ENCODE measurements at regions not wholly inside any gene's neighbourhood (a gene's known extent, or its start where the extent isn't known, plus 50 kb on each side); places are given as distances from the start of the nearest gene placed in this dataset.

DNA sequence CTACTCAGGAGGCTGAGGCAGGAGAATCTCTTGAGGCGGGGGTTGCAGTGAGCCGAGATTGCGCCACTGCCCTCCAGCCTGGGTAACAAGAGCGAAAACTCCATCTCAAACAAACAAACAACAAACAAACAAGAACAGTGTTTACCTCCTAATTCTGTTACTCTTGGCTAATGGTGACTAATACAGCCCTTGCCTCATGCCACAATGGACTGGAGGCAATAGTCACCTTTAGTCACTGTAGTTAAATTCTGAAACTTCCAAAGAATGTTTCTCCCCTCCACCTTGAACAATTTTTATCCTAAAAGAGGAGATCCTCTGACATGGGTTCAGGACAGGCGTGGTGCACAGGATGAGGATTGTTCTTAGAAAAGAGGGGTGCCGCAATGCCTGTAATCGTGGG lies 241.2 kb upstream of the CTSO start:
- DNase-seq (no peak), ATAC-seq (no peak)
- 92% methylated on average over 7 of the region's 7 CpGs for WGBS
- Histone ChIP-seq H3K4me3 (ENCODE audit: low read length) (no peak overlapping the region), H3K9me3 (ENCODE audit: control insufficient read depth, low read length) (no peaks in the 10 kb centered on the region), H3K27ac (ENCODE audit: low read length) (no peak overlapping the region), H3K4me1 (ENCODE audit: control insufficient read depth, insufficient read depth, low read length) (no peaks in the 10 kb centered on the region), H3K27me3 (ENCODE audit: control insufficient read depth, insufficient read depth) (no peaks in the 10 kb centered on the region)
- intact Hi-C loops (cut with DNase I), result no loop called here

DNA sequence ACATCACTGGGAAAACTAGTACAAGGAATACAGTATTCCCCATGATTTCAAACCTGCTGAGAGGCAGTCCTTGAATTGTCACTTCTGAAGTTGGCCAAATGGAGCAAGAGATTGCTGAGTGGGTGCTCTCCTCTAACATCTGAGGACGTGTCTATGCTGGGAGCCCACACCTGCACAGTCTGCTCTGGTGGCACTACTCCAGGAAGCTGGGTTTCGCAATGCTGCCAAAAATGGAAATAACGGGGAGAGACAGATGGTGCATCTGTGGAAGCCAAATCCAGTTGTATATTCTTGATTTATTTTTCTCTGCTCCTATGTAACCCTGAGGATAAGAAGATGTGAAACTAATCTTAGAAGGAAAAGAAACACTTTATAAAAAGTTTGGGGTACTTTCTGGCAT lies 240.1 kb upstream of the CTSO start:
- H3K4me1 ChIP-seq (ENCODE audit: control insufficient read depth, insufficient read depth, low read length), result no peaks in the 10 kb centered on the region
- 47% methylated on average over 3 of the region's 3 CpGs for WGBS
- H3K27ac ChIP-seq (ENCODE audit: low read length), result no peak overlapping the region
- H3K27me3 ChIP-seq (ENCODE audit: control insufficient read depth, insufficient read depth), result no peaks in the 10 kb centered on the region
- intact Hi-C loops (cut with DNase I), result no loop called here
- no peak for DNase-seq
- H3K9me3 ChIP-seq (ENCODE audit: control insufficient read depth, low read length), result no peaks in the 10 kb centered on the region
- no peak overlapping the region for H3K4me3 ChIP-seq (ENCODE audit: low read length)
- no peak for ATAC-seq

DNA sequence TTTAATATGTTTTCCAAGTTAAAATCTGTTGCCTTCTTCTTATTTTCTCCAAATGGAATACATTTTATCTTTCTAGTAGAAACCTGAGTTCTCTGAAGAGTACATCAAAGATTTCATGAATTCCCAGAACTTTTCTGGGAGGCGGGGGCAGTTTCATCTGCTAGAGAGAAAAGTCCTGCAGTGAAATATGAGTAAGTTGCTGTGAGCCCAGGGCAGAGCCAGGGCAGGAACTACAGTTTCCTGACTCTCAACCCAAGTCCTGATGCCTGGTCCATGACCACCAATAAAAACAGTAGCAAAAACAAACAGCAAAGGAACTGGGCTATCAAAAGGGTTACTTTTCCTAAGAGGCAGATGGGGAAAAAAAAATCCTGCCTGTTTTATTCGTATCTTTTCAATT lies 239.4 kb upstream of the CTSO start:
- no peak for ATAC-seq
- 66% methylated on average over 2 of the region's 2 CpGs for WGBS
- no peak overlapping the region for H3K4me3 ChIP-seq (ENCODE audit: low read length)
- no peaks in the 10 kb centered on the region for H3K9me3 ChIP-seq (ENCODE audit: control insufficient read depth, low read length)
- H3K4me1 ChIP-seq (ENCODE audit: control insufficient read depth, insufficient read depth, low read length), result no peaks in the 10 kb centered on the region
- no peak for DNase-seq
- no peaks in the 10 kb centered on the region for H3K27me3 ChIP-seq (ENCODE audit: control insufficient read depth, insufficient read depth)
- no peak overlapping the region for H3K27ac ChIP-seq (ENCODE audit: low read length)
- intact Hi-C loops (cut with DNase I), result no loop called here

DNA sequence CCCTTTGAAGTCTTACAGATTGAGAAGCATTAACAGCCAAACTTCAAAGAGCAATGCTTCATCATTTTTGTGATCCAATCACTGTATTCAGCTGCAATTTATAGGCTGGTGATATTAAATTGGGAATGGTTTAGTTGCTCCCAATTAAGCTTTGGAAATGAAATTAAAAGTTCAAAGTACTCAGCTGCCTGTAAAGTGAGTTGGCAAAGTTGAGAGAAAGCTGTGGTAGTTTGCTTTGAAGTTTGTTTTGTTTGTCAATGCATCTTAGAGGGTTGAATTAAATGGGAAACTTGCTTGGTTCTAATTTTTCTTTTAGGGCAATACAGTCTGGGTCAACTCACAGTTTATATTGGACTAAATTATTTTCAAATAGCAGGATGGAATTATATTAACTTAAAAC lies 238.4 kb upstream of the CTSO start:
- H3K4me1 ChIP-seq (ENCODE audit: control insufficient read depth, insufficient read depth, low read length), result no peaks in the 10 kb centered on the region
- ATAC-seq, result no peak
- H3K27ac ChIP-seq (ENCODE audit: low read length), result no peak overlapping the region
- H3K27me3 ChIP-seq (ENCODE audit: control insufficient read depth, insufficient read depth), result no peaks in the 10 kb centered on the region
- intact Hi-C loops (cut with DNase I), result no loop called here
- DNase-seq, result no peak
- H3K9me3 ChIP-seq (ENCODE audit: control insufficient read depth, low read length), result no peaks in the 10 kb centered on the region
- no peak overlapping the region for H3K4me3 ChIP-seq (ENCODE audit: low read length)

DNA sequence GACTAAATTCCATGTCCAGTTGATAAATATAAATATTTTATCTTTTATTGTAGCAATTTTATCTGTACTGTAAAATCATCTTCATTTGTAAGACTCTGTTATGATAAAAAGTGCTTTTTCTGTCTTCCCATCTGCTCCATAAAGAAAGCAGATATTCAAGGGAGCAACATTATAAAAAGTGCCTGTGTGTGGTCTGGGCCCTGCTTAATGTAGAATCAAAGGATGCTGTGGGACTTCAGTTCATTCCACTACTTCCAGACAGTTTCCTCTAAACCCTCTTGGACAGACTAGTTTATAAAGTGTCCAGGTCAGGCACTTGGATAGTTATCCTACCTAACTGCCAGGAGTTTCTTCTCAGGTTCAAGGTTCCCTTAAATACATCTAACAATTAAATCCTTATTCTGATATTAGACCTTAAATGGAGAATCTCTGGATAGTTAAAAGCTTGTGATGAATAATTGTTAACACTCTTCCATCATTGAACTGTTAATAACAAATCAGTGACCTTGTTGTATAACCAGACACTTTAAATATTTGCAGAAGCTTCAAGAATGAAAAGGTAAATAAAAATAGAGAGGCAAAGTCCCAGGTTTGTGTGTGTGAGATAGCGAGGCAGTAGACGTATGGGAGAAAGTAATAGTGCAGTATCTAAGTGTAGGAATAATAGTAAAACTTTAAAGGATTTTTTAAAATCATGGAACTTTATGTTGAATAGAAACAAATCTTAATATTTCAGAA lies 237.5 kb upstream of the CTSO start:
- 82% methylated on average over 2 of the region's 2 CpGs for WGBS
- Histone ChIP-seq H3K4me1 (ENCODE audit: control insufficient read depth, insufficient read depth, low read length) (no peaks in the 10 kb centered on the region), H3K9me3 (ENCODE audit: control insufficient read depth, low read length) (no peaks in the 10 kb centered on the region), H3K27me3 (ENCODE audit: control insufficient read depth, insufficient read depth) (no peaks in the 10 kb centered on the region), H3K27ac (ENCODE audit: low read length) (no peak overlapping the region), H3K4me3 (ENCODE audit: low read length) (no peak overlapping the region)
- no peak for DNase-seq
- no peak for ATAC-seq
- intact Hi-C loops (cut with DNase I), result no loop called here

DNA sequence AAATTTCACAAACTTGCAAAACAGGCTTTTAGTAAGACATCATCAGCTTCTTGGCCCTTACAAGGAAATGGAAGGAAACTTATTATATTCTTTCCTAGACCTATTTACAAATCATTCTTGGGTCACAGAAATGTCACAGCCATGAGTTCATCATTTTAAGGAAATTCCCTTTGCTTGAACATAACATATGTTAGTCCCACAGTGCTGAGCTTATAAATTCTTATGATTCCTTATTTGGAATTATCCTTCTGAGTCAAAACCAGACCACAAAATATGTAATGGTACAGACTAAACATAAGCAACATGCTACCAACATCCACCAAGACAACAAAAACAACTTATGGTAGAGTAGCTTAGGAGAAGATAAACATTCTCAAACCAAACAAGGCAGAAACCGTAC lies 236.9 kb upstream of the CTSO start:
- Histone ChIP-seq H3K4me3 (ENCODE audit: low read length) (no peak overlapping the region), H3K9me3 (ENCODE audit: control insufficient read depth, low read length) (no peaks in the 10 kb centered on the region), H3K4me1 (ENCODE audit: control insufficient read depth, insufficient read depth, low read length) (no peaks in the 10 kb centered on the region), H3K27ac (ENCODE audit: low read length) (no peak overlapping the region), H3K27me3 (ENCODE audit: control insufficient read depth, insufficient read depth) (no peaks in the 10 kb centered on the region)
- intact Hi-C loops (cut with DNase I), result no loop called here
- DNase-seq, result no peak
- WGBS, result 91% methylated on average over 1 of the region's 1 CpG
- no peak for ATAC-seq

DNA sequence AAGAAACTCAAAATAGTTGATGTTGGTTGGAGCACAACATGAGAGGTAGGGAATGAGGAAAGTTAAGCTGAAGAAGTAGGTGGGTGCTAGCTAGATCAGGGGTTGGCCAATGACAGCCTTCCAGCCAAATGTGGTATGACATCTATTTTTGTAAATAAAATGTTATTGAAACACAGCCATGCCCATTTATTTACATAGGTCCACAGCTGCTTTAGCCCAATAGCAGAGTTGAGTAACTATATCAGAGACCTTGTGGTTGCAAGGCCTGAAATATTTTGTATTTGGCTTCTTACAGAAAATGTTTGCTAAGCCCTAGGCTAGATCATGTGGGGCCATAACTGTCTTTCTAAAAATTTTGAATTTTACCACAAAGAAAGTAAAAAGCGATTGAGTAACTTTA lies 234.9 kb upstream of the CTSO start:
- WGBS, result 92% methylated on average over 1 of the region's 1 CpG

DNA sequence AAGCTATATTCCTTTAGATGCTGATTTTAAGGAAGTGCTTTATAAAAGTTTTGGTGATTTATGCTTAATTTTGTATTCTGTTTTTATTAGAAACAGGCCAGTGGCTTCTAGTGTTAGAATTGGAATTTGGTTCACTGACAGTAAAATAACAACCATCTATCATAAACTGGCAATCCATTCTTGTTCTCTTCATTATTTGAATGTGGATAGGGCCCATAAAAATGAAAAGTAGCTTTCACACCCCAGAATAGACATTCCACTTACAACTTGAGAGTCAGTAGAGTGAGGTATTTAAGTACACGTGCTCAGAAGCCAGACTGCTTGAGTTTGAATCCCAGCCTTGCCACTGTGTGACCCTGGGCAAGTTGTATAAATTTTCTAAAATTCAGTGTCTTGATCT lies 232.4 kb upstream of the CTSO start:
- intact Hi-C loops (cut with DNase I), result no loop called here
- Histone ChIP-seq H3K4me3 (ENCODE audit: low read length) (no peak overlapping the region), H3K27ac (ENCODE audit: low read length) (no peak overlapping the region), H3K9me3 (ENCODE audit: control insufficient read depth, low read length) (no peaks in the 10 kb centered on the region), H3K27me3 (ENCODE audit: control insufficient read depth, insufficient read depth) (no peaks in the 10 kb centered on the region), H3K4me1 (ENCODE audit: control insufficient read depth, insufficient read depth, low read length) (no peaks in the 10 kb centered on the region)
- 53% methylated on average over 1 of the region's 1 CpG for WGBS
- ATAC-seq (no peak), DNase-seq (no peak)

More for the DNA sequence above, 234.9 kb upstream of the CTSO start:
- Histone ChIP-seq H3K27me3 (ENCODE audit: control insufficient read depth, insufficient read depth) (no peaks in the 10 kb centered on the region), H3K4me1 (ENCODE audit: control insufficient read depth, insufficient read depth, low read length) (no peaks in the 10 kb centered on the region), H3K4me3 (ENCODE audit: low read length) (no peak overlapping the region), H3K27ac (ENCODE audit: low read length) (no peak overlapping the region), H3K9me3 (ENCODE audit: control insufficient read depth, low read length) (no peaks in the 10 kb centered on the region)
- intact Hi-C loops (cut with DNase I), result no loop called here
- DNase-seq (no peak), ATAC-seq (no peak)

DNA sequence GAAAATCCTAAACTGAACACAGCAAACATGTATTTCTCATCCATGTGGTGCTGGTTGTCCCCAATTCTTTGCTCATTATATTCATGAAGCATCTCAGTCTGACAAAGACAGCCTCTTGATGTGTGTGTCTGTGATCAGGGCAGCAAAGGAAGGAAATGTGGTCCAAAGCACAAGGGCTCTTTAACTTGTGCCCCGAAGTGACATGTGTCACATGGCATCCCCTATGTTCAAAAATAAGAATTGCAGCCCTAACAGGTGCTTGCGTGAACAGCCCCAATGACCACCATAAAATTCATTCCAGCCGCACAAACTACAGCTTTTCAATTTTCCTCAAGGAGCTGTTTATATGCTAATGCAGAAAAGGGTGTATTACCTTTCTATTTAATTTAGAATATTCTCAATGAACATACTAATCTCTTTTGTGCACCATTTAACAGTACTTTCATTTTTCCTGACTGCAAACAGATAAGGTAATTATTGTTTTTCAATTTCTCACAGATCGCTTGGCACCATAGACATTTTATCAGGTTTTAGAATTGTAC lies 231.9 kb upstream of the CTSO start:
- WGBS, result 88% methylated on average over 4 of the region's 4 CpGs
- no peaks in the 10 kb centered on the region for H3K9me3 ChIP-seq (ENCODE audit: control insufficient read depth, low read length)
- H3K27ac ChIP-seq (ENCODE audit: low read length), result no peak overlapping the region
- intact Hi-C loops (cut with DNase I), result no loop called here
- no peak overlapping the region for H3K4me3 ChIP-seq (ENCODE audit: low read length)
- no peaks in the 10 kb centered on the region for H3K4me1 ChIP-seq (ENCODE audit: control insufficient read depth, insufficient read depth, low read length)
- no peak for DNase-seq
- H3K27me3 ChIP-seq (ENCODE audit: control insufficient read depth, insufficient read depth), result no peaks in the 10 kb centered on the region
- ATAC-seq, result no peak

DNA sequence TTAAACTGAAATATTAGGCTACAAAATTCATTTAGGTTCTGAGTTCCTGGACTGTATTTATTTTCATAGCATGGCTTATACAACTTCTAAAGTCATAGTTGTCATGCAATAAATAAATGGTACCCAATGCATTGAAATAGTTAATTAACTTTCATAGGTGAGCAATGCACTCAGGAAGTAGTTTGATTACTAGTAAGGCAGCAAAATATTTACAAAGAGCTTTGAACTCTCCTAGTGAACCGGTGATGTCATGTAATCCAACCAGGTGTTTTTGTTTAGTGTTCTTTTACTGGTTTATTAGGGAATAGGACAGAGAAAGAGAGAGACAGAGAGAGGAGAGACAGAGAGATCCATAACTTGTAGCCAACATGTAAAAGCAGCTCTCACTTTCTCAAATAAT lies 228.6 kb upstream of the CTSO start:
- Histone ChIP-seq H3K4me3 (ENCODE audit: low read length) (no peak overlapping the region), H3K27ac (ENCODE audit: low read length) (no peak overlapping the region), H3K4me1 (ENCODE audit: control insufficient read depth, insufficient read depth, low read length) (no peaks in the 10 kb centered on the region), H3K27me3 (ENCODE audit: control insufficient read depth, insufficient read depth) (no peaks in the 10 kb centered on the region), H3K9me3 (ENCODE audit: control insufficient read depth, low read length) (no peaks in the 10 kb centered on the region)
- DNase-seq, result no peak
- intact Hi-C loops (cut with DNase I), result no loop called here
- WGBS, result 55% methylated on average over 1 of the region's 1 CpG
- no peak for ATAC-seq

DNA sequence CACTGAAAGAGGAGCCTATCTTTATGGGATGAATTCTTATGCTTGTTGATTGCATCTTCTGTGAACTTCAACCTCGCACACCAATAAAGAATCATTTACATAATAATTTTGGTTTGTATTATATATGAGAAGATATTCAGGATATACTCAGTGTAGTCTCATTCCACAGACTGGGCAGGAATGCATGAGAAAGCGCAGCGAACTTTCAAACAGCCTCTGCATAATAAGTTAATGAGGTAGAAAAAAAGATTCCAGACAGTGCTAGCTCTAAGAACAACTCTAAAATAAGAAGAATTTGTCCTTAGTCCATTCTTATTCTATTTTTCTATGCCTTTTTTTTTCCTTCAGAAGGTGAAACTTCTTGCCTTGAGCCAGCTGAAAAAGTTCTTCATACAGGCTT lies 224.3 kb upstream of the CTSO start:
- Histone ChIP-seq H3K4me1 (ENCODE audit: control insufficient read depth, insufficient read depth, low read length) (no peaks in the 10 kb centered on the region), H3K27me3 (ENCODE audit: control insufficient read depth, insufficient read depth) (no peaks in the 10 kb centered on the region), H3K9me3 (ENCODE audit: control insufficient read depth, low read length) (no peaks in the 10 kb centered on the region), H3K4me3 (ENCODE audit: low read length) (no peak overlapping the region), H3K27ac (ENCODE audit: low read length) (no peak overlapping the region)
- DNase-seq (no peak), ATAC-seq (no peak)
- 91% methylated on average over 3 of the region's 3 CpGs for WGBS
- intact Hi-C loops (cut with DNase I), result no loop called here

DNA sequence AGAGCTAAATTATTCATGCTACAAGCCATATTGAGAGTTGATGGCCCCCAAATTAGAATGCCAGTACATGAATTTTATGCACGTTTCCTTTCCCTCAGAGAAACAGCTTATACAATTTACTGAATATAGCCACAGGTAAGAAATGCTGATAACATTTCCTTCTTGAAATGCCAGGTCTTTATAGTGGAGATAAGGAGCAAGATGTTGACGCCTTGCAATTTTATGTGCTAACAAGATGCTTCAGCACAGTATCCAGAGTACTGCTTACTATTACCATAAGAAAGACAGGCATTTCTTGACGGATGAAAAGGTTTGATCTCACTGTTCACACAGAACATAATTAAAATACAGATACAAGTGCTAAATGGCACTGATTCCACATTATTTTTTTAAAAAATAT lies 223.2 kb upstream of the CTSO start:
- H3K27me3 ChIP-seq (ENCODE audit: control insufficient read depth, insufficient read depth), result no peaks in the 10 kb centered on the region
- ATAC-seq, result no peak
- no peak overlapping the region for H3K4me3 ChIP-seq (ENCODE audit: low read length)
- DNase-seq, result no peak
- no peaks in the 10 kb centered on the region for H3K4me1 ChIP-seq (ENCODE audit: control insufficient read depth, insufficient read depth, low read length)
- intact Hi-C loops (cut with DNase I), result no loop called here
- no peaks in the 10 kb centered on the region for H3K9me3 ChIP-seq (ENCODE audit: control insufficient read depth, low read length)
- H3K27ac ChIP-seq (ENCODE audit: low read length), result no peak overlapping the region
- WGBS, result 81% methylated on average over 3 of the region's 3 CpGs

Data from right cardiac atrium (tissue), 5 donors.